Panc1 (cell line): ENCODE measurements at regions not wholly inside any gene's neighbourhood (a gene's known extent, or its start where the extent isn't known, plus 50 kb on each side); places are given as distances from the start of the nearest gene placed in this dataset.

Experiments used
- CTCF ChIP-seq: fragments of 450-650 bp; IDR thresholded peaks from 2 replicates; pipeline ENCODE4 v1.5.1; 2017; ENCODE audit warnings: mild to moderate bottlenecking
- POLR2AphosphoS5 ChIP-seq: IDR thresholded peaks from 2 replicates; pipeline ENCODE4 v1.6.1; 2012; ENCODE audit warnings: mild to moderate bottlenecking, low read depth, low read length, moderate library complexity

GRCh38 chr1:55617288-55617982, 402.3 kb upstream of the USP24 start:
- TF ChIP-seq CTCF (no peak), POLR2AphosphoS5 (no peak)
